Endothelial cell of umbilical vein (primary cell): ENCODE measurements at regions not wholly inside any gene's neighbourhood (a gene's known extent, or its start where the extent isn't known, plus 50 kb on each side); places are given as distances from the start of the nearest gene placed in this dataset.

Experiments used
- EZH2 ChIP-seq: IDR thresholded peaks from 2 replicates; pipeline ENCODE4 v1.6.1; 2012; ENCODE audit warnings: borderline replicate concordance, low read depth, mild to moderate bottlenecking, moderate library complexity, low read length, inconsistent platforms; ENCODE audit not compliant: severe bottlenecking
- JUN ChIP-seq: IDR thresholded peaks from 2 replicates; pipeline ENCODE4 v1.6.1; 2011; ENCODE audit warnings: borderline replicate concordance, low read depth; ENCODE audit not compliant: insufficient read length, insufficient read depth
- MYC ChIP-seq: IDR thresholded peaks from one replicate; pipeline ENCODE4 v1.6.1; 2011; ENCODE audit warnings: mild to moderate bottlenecking, low read depth, low read length
- POLR2A ChIP-seq: IDR thresholded peaks from 2 replicates; pipeline ENCODE4 v1.6.1; 2012; ENCODE audit warnings: low read depth, mild to moderate bottlenecking, control low read depth, low read length
- TF ChIP-seq, protein P1 (sequence below), 2 donors: IDR thresholded peaks; 1 replicate in 1 of 2; 2 replicates in 1 of 2; pipeline ENCODE4 v1.5.1; 2011; ENCODE audit warnings: low read length in 2 of 2, mild to moderate bottlenecking in 2 of 2, moderate library complexity in 2 of 2, control low read depth in 1 of 2, inconsistent platforms in 1 of 2, low read depth in 1 of 2; ENCODE audit not compliant: insufficient read depth in 1 of 2; ENCODE audit errors: extremely low read depth in 1 of 2
- TF ChIP-seq, protein P2 (sequence below): IDR thresholded peaks from 2 replicates; pipeline ENCODE4 v1.6.1; 2011; ENCODE audit not compliant: insufficient read depth, insufficient read length

DNA sequence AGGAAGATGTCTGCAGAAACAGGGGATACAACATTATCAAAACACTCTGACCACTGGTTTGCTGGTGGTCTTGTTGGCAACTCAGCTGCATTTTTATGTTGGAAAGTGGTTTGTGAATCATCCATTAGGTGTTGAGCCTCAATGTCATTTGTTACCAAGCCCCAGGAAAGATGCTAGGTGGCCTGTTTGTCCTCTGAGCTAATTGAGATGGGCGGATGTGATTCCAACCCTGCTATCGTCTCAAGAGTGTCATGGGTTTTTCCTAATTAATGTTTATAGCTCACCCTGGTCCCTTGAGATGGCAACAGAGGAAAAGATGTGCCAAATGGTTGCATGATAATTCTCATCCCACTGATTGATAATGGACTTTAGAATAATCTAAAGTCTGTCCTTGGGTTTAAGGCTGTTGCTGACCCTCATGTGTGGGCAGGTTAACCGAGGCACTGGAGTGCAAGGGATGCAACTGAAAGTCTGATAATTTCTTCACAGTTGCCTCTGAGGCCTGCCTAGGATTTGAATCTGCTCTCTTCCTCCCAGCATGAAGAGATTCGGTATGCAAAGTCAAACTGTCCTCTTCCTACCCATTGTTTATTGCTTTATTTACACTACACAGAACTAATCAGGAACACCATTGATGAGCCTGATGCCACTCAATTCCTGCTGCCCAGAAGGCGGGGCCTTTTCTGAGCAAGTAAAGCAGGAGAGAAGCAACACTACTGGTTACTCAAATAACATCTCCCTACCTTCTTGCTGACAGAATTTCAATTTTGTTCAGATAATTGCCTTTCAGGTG, 166.2 kb upstream of the TBC1D5 start:
- TF ChIP-seq, protein P1, sequence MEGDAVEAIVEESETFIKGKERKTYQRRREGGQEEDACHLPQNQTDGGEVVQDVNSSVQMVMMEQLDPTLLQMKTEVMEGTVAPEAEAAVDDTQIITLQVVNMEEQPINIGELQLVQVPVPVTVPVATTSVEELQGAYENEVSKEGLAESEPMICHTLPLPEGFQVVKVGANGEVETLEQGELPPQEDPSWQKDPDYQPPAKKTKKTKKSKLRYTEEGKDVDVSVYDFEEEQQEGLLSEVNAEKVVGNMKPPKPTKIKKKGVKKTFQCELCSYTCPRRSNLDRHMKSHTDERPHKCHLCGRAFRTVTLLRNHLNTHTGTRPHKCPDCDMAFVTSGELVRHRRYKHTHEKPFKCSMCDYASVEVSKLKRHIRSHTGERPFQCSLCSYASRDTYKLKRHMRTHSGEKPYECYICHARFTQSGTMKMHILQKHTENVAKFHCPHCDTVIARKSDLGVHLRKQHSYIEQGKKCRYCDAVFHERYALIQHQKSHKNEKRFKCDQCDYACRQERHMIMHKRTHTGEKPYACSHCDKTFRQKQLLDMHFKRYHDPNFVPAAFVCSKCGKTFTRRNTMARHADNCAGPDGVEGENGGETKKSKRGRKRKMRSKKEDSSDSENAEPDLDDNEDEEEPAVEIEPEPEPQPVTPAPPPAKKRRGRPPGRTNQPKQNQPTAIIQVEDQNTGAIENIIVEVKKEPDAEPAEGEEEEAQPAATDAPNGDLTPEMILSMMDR (IDR thresholded peaks at IDR 0.05; ENCODE audit: extremely low read depth in 1 of 2, insufficient read depth in 1 of 2, low read depth in 1 of 2, low read length in 2 of 2), result no peak
- no peak for TF ChIP-seq JUN
- no peak for TF ChIP-seq EZH2
- no peak for TF ChIP-seq POLR2A
- no peak for TF ChIP-seq MYC
- TF ChIP-seq, protein P2, sequence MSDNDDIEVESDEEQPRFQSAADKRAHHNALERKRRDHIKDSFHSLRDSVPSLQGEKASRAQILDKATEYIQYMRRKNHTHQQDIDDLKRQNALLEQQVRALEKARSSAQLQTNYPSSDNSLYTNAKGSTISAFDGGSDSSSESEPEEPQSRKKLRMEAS, result no peak
